Femur (tissue), 1 donor: ENCODE measurements at regions not wholly inside any gene's neighbourhood (a gene's known extent, or its start where the extent isn't known, plus 50 kb on each side); places are given as distances from the start of the nearest gene placed in this dataset.
"Not testable (repeated sequence)": the region's sequence is repeated elsewhere in the genome, so short reads cannot be mapped to it uniquely, and the experiment has no call there.

ENCODE experiments used
- DNase-seq: peaks from one replicate; pipeline ENCODE4 v3.0.0-alpha.2; 2017

DNA sequence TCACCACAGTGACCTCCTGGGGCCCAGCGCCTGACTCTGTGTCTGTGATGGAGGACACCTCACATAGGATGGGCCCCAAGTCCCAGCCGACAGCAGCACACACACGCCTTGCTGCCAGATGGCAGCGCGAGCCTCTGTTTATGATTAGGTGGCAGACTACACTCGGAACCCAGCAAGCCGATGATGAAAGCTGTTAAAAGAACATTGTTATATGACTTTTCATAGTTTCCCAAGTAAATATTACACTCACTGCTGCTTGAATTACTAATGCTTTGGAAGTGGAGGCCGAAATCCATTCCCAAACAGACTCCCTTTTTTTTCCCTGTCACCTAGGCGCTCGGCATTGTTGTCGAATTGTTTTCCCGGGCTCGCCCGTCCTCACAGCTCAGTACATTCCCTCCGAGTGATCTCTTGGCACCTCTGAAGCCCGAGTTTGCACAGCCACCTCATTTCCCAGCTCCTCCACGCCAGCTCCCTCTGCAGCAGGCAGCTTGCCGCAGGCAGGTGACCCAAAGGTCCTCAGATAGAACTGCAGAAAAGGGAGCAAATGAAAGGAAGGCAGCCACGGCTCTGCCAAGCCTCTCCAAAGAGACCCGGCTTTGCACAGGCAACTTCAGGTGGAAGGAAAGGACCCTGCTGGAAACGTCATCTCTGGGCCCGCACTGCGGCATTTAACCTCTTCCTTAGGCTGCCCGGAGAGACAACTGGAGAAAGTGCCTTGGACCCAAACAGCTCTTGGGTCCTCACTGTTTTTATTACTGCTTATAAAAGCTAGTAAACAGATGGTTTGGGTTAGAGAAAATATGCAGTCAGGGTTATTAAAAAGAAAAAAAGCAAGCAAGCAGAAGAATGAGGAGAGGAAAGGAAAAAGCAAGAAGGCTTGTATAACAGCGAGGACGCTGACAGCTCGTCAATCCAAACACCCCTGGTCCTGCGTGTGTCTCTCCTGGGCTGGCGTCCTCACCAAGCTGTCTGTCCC is 72.2 kb upstream of the SLC25A33 start:
- peak; percentile 87 for DNase-seq

- not testable (repeated sequence) for DNase-seq
Measured at GRCh38 chr1:9469882-9470281, 69.4 kb upstream of the SLC25A33 start.

DNA sequence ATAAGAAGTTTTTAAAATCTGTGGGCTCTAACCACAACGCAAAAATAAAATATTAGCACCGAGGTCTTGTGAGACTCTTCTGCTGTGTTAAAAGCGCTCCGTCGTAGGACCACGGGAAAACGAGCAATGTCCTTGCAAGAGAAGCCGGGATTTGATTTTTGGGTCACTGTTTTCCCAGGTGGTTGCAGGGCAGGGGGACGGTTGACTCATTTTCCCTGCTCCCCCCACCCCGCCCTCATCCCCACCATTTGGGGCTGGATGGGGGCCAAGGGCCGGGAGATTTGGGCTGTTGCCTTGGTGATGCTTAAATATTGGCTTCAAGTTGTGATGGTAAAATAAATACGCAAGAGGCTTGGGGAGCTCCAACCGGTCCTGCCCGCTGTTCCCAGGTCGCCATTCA is 67.6 kb upstream of the SLC25A33 start:
- DNase-seq: peak; percentile 45

DNA sequence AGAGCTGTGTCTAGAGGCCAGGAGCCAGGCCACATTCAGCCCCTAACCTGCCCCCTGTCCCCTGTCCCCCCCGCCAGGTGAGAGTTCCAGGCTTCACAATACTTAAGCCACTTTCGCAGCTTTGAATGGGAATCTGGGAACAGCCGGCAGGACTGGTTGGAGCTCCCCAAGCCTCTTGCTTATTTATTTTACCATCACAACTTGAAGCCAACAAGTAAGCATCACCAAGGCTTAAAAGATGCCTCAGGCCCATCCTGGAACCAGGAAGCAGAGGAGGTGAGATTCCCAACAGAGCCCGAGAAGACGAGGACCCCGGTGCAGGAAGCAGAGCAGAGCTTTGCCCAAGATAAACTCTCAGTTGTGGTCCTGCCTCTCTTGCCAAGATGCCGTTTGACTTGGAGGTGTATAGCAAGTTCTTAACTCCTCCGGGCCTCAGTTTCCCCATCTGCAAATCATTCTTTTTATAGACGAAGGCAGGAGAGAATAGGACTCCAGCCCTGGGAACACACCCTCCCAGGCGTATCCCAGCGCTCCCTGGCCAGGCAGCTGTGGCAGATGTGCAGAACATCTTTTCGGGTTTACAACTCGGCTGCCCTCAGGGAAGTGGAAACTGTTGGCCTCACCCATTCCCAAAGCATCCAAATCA is 66.8 kb upstream of the SLC25A33 start:
- DNase-seq: no peak

GRCh38 chr1:9473032-9473807 is 66.0 kb upstream of the SLC25A33 start:
- DNase-seq: peak; percentile 88

GRCh38 chr1:9475061-9475627 is 64.1 kb upstream of the SLC25A33 start:
- DNase-seq: no peak

DNA sequence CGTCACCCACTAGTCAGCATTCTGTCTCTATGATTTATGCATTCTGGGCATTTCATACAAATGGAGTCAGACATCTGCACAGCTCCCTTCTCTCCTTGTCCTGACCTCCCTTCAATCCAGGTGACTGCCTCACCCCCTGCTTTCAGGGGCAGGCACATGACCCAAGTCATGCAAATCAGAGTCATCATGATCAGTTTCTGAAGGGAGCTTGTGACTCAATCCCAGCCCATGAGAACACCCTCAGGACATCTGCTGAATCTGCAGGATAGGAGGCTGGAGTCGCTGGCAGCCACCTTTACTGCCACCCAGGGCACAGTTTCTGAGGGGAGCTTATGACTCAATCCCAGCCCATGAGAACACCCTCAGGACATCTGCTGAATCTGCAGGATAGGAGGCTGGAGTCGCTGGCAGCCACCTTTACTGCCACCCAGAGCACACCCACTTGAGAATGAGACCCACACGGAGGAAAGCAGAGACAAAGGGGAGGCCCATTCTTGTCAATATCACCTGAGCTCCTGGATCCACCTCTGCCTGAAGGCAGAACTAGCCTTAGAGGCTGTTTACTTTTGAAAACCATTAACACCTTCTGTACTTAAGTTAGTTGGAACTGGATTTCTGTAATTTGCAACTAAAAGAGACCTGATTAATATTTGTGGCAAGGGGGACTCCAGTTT is 62.3 kb upstream of the SLC25A33 start:
- no peak for DNase-seq

DNA sequence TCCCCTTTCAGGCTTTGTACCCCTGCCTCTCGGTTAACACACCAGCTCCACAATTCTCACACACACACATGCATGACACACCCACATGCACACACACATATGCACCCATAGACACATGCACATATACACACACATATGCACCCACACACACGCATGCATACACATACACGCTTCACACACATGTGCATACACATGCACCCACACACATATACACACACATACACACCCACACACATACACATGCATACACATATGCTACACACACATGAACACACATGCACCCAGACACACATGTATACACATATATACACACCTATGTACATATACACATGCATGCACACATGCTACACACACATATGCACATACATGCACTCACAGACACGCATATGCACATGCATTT is 61.7 kb upstream of the SLC25A33 start:
- no peak for DNase-seq

DNA sequence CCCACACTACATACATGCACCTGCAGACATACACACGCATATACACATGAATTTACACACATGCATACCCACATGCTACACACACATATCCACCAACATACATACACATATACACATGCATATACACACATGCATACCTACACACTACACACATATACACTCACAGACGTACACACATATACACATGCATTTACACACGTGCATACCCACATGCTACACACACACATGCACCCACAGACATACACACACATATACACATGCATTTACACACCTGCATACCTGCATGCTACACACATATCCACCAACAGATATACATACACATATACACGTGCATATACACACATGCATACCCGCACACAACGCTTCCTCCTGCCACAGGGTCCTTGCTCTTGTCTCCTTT is 61.2 kb upstream of the SLC25A33 start:
- DNase-seq: no peak

- no peak for DNase-seq
Measured at GRCh38 chr1:9481048-9481447, 58.2 kb upstream of the SLC25A33 start.

- no peak for DNase-seq
Measured at GRCh38 chr1:9482403-9482802, 56.9 kb upstream of the SLC25A33 start.

DNA sequence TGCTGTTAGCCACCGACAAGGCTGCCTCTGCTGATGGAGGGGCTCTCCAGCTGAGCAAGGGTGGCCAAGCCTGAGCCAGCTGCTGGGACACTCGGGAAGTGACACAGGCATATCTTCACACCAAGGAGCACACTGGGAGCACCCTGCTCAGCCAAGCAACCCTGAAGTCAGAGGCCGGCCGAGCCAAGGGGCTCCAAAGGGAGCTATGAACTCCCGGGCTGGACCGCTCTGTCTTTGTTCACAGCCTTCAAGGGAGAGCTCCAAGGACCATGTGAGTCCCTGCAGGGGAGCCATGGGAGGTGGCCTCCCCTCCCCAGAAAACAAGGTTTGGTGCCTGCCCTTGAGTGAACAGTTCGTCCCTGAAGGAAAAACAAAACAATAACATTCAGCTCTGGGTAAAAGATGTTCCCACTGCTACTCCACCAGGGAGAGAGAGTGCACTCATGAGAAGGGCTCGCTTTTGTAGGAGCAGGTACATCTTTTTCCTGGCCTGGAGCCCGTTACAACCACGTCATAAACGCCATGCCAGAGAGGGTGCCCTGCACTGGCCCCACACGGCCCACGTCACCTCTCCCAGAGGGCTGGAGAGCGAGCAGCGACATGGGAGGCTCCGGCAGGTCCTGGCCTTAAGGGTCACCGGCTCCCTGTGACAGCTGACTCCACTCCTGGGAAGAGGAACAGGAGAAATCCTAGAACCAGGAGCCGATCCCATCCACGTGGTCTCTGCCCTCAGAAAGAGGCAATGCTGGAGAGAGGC is 56.3 kb upstream of the SLC25A33 start:
- DNase-seq: no peak

- peak; percentile 37 for DNase-seq
Measured at GRCh38 chr1:9486466-9487140, 52.7 kb upstream of the SLC25A33 start.
